ENCODE measurements at regions not wholly inside any gene's neighbourhood (a gene's known extent, or its start where the extent isn't known, plus 50 kb on each side); places are given as distances from the start of the nearest gene placed in this dataset.

DNA sequence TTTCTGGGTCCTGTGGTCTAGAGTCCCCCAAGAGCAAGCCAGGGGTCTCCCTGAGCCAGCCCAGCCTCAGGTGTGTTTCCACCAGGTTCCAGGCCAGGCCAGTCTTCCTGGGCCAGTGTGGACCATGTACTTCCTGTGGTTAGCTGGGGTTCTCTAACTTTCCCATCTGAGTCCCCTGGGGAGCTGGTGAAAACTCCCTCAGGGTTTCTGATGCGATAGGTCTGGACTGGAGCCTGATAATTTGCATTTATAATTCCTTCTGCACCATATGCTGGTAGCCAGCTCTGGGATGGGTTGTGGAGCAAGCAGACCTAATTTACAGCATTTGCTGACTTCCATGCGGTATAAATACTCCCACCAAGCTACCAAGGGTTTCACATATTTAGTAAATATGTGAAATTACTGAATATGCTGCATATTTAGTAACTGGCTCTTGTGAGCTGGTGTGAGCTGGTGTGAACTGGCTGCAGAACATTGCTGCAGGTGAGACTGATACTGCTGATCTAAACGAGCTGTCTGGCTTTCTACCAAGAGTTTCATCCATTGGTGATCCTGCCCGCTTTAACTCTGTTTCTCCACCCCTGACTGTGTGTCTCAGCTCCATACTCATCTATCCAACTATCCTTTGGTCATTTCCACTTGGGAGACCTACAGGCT is 62.6 kb downstream of the RIN2 start:
- TF ChIP-seq, protein P1, sequence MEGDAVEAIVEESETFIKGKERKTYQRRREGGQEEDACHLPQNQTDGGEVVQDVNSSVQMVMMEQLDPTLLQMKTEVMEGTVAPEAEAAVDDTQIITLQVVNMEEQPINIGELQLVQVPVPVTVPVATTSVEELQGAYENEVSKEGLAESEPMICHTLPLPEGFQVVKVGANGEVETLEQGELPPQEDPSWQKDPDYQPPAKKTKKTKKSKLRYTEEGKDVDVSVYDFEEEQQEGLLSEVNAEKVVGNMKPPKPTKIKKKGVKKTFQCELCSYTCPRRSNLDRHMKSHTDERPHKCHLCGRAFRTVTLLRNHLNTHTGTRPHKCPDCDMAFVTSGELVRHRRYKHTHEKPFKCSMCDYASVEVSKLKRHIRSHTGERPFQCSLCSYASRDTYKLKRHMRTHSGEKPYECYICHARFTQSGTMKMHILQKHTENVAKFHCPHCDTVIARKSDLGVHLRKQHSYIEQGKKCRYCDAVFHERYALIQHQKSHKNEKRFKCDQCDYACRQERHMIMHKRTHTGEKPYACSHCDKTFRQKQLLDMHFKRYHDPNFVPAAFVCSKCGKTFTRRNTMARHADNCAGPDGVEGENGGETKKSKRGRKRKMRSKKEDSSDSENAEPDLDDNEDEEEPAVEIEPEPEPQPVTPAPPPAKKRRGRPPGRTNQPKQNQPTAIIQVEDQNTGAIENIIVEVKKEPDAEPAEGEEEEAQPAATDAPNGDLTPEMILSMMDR (IDR thresholded peaks at IDR 0.05) = no peak
- TF ChIP-seq POLR2A (IDR thresholded peaks at IDR 0.05) = no peak

All from heart left ventricle (tissue), 13 donors.